Spleen (tissue), 11 donors: ENCODE measurements at regions not wholly inside any gene's neighbourhood (a gene's known extent, or its start where the extent isn't known, plus 50 kb on each side); places are given as distances from the start of the nearest gene placed in this dataset.

ENCODE experiments used
- DNase-seq: peaks from one replicate; pipeline ENCODE4 v3.0.0-alpha.2; 2020
- H3K27ac ChIP-seq, 8 donors: fragments of 200-600 bp; sonication (generic) in 7 of 8; 1 replicate in 4 of 8; 2 replicates in 4 of 8; pipeline versions ENCODE4 v1.5.0 to v1.8.0; 2016 to 2021; ENCODE audit warnings: inconsistent platforms in 4 of 8, mild to moderate bottlenecking in 4 of 8, moderate library complexity in 1 of 8
- H3K27me3 ChIP-seq, 7 donors: fragments of 200-600 bp; sonication (generic) in 6 of 7; replicated peaks in 1 of 7; 1 replicate in 4 of 7; 2 replicates in 3 of 7; pipeline versions ENCODE4 v1.5.0 to v1.8.0; 2016 to 2021; ENCODE audit warnings: inconsistent platforms in 3 of 7, mild to moderate bottlenecking in 1 of 7
- H3K36me3 ChIP-seq, 6 donors: fragments of 200-600 bp; sonication (generic) in 5 of 6; 1 replicate in 4 of 6; 2 replicates in 2 of 6; pipeline versions ENCODE4 v1.5.0 to v1.8.0; 2016 to 2021; ENCODE audit warnings: inconsistent platforms in 2 of 6
- H3K4me1 ChIP-seq, 6 donors: fragments of 200-600 bp; sonication (generic) in 5 of 6; 1 replicate in 3 of 6; 2 replicates in 3 of 6; pipeline versions ENCODE4 v1.5.0 to v1.8.0; 2016 to 2021; ENCODE audit warnings: inconsistent platforms in 3 of 6
- H3K4me3 ChIP-seq, 8 donors: fragments of 200-600 bp; sonication (generic) in 7 of 8; 1 replicate in 4 of 8; 2 replicates in 4 of 8; pipeline versions ENCODE4 v1.5.0 to v1.8.0; 2016 to 2021; ENCODE audit warnings: inconsistent platforms in 4 of 8, mild to moderate bottlenecking in 4 of 8, moderate library complexity in 2 of 8
- H3K9me3 ChIP-seq, 8 donors: fragments of 200-600 bp; sonication (generic) in 7 of 8; 1 replicate in 4 of 8; 2 replicates in 4 of 8; pipeline versions ENCODE4 v1.5.0 to v1.8.0; 2016 to 2021; ENCODE audit warnings: inconsistent platforms in 4 of 8
- CTCF ChIP-seq, 11 experiments: fragments of 200-600 bp in 7 of 11; fragments of 450-650 bp in 4 of 11; sonication (generic) in 4 of 11; IDR thresholded peaks in 8 of 11; conservative IDR thresholded peaks in 3 of 11; 1 replicate in 7 of 11; 2 replicates in 4 of 11; pipeline versions ENCODE4 v1.4.0 to v1.8.0; 2016 to 2021; ENCODE audit warnings: antibody characterized with exemption in 11 of 11, inconsistent platforms in 4 of 11, mild to moderate bottlenecking in 1 of 11
- POLR2A ChIP-seq, 3 donors: fragments of 450-650 bp; IDR thresholded peaks; one replicate each; pipeline ENCODE4 v1.5.1; 2017; ENCODE audit warnings: antibody characterized with exemption in 3 of 3, mild to moderate bottlenecking in 1 of 3
- POLR2AphosphoS5 ChIP-seq, 3 donors: sonication (generic); formaldehyde crosslinking; IDR thresholded peaks; one replicate each; pipeline ENCODE4 v1.5.1; 2017; ENCODE audit warnings: antibody characterized with exemption in 3 of 3
- WGBS, 5 donors: extraction: QIAGEN DNeasy Blood & Tissue Kit in 3 of 5; methylation state at CpG; one replicate each; pipeline versions ENCODE4 v1.1.5 to v1.1.7; 2013 to 2018; 5-methylcytosine and 5-hydroxymethylcytosine counted together
- intact Hi-C: fragments of 100-400 bp; cut with DNase I; formaldehyde crosslinking; loops from one replicate; pipeline ENCODE4 v1.15.0; 2023; ENCODE audit warnings: low total_unique reads
- donor health status: healthy with polysubstance abuse.
- donor health status: DM: no; HTN: no; CAD: no; lungs with moderate emphysema.
- donor health status: DM: no; HTN: no; CAD: no.
- donor health status: Bipolar disorder and iron deficiency.
- donor health status: healthy.
- donor health status: DM: no; HTN: no; CAD: no.
- donor health status: DM: yes; HTN: yes; CAD: no.

GRCh38 chr10:78359640-78360091, 326.0 kb downstream of the RPS24 start:
- peak; percentile 30 for DNase-seq
- no peak overlapping the region for H3K4me3 ChIP-seq
- H3K36me3 ChIP-seq, result no peaks in the 10 kb centered on the region
- TF ChIP-seq POLR2A (IDR thresholded peaks at IDR 0.05) (no peak), CTCF (IDR thresholded peaks at IDR 0.05 in 8 of 11, conservative IDR thresholded peaks at IDR 0.05 in 3 of 11) (no peak), POLR2AphosphoS5 (IDR thresholded peaks at IDR 0.05) (no peak)
- WGBS, 5 donors, result 71 to 83% (median 79%) methylated on average over 9 of the region's 9 CpGs
- intact Hi-C loops, result no loop called here
- no peaks in the 10 kb centered on the region for H3K27me3 ChIP-seq
- peaks cover 0 to 13% (median 10%) of the 10 kb centered on the region in 6 donors for H3K4me1 ChIP-seq
- no peak overlapping the region for H3K27ac ChIP-seq
- no peaks in the 10 kb centered on the region for H3K9me3 ChIP-seq

GRCh38 chr10:78360284-78360683, 326.6 kb downstream of the RPS24 start:
- Histone ChIP-seq H3K4me1 (peaks cover 0 to 13% (median 10%) of the 10 kb centered on the region in 6 donors), H3K36me3 (no peaks in the 10 kb centered on the region), H3K4me3 (no peak overlapping the region), H3K27ac (no peak overlapping the region), H3K9me3 (no peaks in the 10 kb centered on the region), H3K27me3 (no peaks in the 10 kb centered on the region)
- 74 to 98% (median 92%) methylated on average over 5 to 6 of the region's 6 CpGs for WGBS, 5 donors
- intact Hi-C loops, result no loop called here
- TF ChIP-seq POLR2A (IDR thresholded peaks at IDR 0.05), result no peak
- no peak for TF ChIP-seq POLR2AphosphoS5 (IDR thresholded peaks at IDR 0.05)
- no peak for TF ChIP-seq CTCF (IDR thresholded peaks at IDR 0.05 in 8 of 11, conservative IDR thresholded peaks at IDR 0.05 in 3 of 11)
- DNase-seq, result peak; percentile 12

GRCh38 chr10:78361031-78361430, 327.4 kb downstream of the RPS24 start:
- intact Hi-C loops, result no loop called here
- Histone ChIP-seq H3K27ac (no peak overlapping the region), H3K4me1 (peaks cover 0 to 13% (median 10%) of the 10 kb centered on the region in 6 donors), H3K4me3 (no peak overlapping the region), H3K27me3 (no peaks in the 10 kb centered on the region), H3K9me3 (no peaks in the 10 kb centered on the region), H3K36me3 (no peaks in the 10 kb centered on the region)
- DNase-seq, result peak; percentile 27
- WGBS, 5 donors, result 52 to 78% (median 77%) methylated on average over 3 of the region's 3 CpGs
- TF ChIP-seq CTCF (IDR thresholded peaks at IDR 0.05 in 8 of 11, conservative IDR thresholded peaks at IDR 0.05 in 3 of 11) (no peak), POLR2AphosphoS5 (IDR thresholded peaks at IDR 0.05) (no peak), POLR2A (IDR thresholded peaks at IDR 0.05) (no peak)

- TF ChIP-seq POLR2A (IDR thresholded peaks at IDR 0.05) (no peak), POLR2AphosphoS5 (IDR thresholded peaks at IDR 0.05) (peak in 2 of 3 donors; percentile 45 to 65)
- peak; percentile 79 for DNase-seq
- H3K4me3 ChIP-seq, result no peak overlapping the region
- no peaks in the 10 kb centered on the region for H3K9me3 ChIP-seq
- H3K4me1 ChIP-seq, result peaks cover 0 to 15% (median 10%) of the 10 kb centered on the region in 6 donors
- WGBS, 5 donors, result 40 to 55% (median 46%) methylated on average over 10 of the region's 10 CpGs
- H3K27me3 ChIP-seq, result no peaks in the 10 kb centered on the region
- peak overlapping the region in 2 of 8 donors; percentile 6 to 38 for H3K27ac ChIP-seq
- no peaks in the 10 kb centered on the region for H3K36me3 ChIP-seq
- intact Hi-C loops, result no loop called here
Measured at GRCh38 chr10:78362406-78363022, 328.9 kb downstream of the RPS24 start.
